GM12864 (cell line): ENCODE measurements at regions not wholly inside any gene's neighbourhood (a gene's known extent, or its start where the extent isn't known, plus 50 kb on each side); places are given as distances from the start of the nearest gene placed in this dataset.

Experiments used
- DNase-seq: peaks from one replicate; pipeline ENCODE4 v3.0.0-alpha.2; 2011; ENCODE audit warnings: low read depth
- H3K4me3 ChIP-seq: 2 replicates; pipeline ENCODE4 v1.5.1; 2011; ENCODE audit warnings: mild to moderate bottlenecking, low read depth, low read length, control low read depth
- CTCF ChIP-seq: IDR thresholded peaks from 2 replicates; pipeline ENCODE4 v1.5.1; 2011; ENCODE audit warnings: low read depth, mild to moderate bottlenecking, moderate library complexity, low read length, control low read depth, inconsistent platforms; ENCODE audit errors: missing control alignments

GRCh38 chr5:173514661-173515060 is 101.8 kb downstream of the BOD1 start:
- no peak for TF ChIP-seq CTCF
- no peak for DNase-seq
- H3K4me3 ChIP-seq = no peak overlapping the region

- DNase-seq = no peak
- no peak for TF ChIP-seq CTCF
- H3K4me3 ChIP-seq = no peak overlapping the region
Observed at GRCh38 chr5:173513521-173513991, 102.9 kb downstream of the BOD1 start.

- peak; percentile 12 for DNase-seq
- no peak overlapping the region for H3K4me3 ChIP-seq
- no peak for TF ChIP-seq CTCF
Observed at GRCh38 chr5:173512637-173513435, 103.6 kb downstream of the BOD1 start.

- TF ChIP-seq CTCF = no peak
- no peak for DNase-seq
- no peak overlapping the region for H3K4me3 ChIP-seq
Observed at GRCh38 chr5:173509060-173509459, 107.4 kb downstream of the BOD1 start.

GRCh38 chr5:173507171-173507570 is 109.3 kb downstream of the BOD1 start:
- TF ChIP-seq CTCF = no peak
- no peak overlapping the region for H3K4me3 ChIP-seq
- DNase-seq = no peak

- no peak for TF ChIP-seq CTCF
- no peak overlapping the region for H3K4me3 ChIP-seq
- DNase-seq = no peak
Observed at GRCh38 chr5:173505634-173506033, 110.8 kb downstream of the BOD1 start.

- no peak overlapping the region for H3K4me3 ChIP-seq
- no peak for DNase-seq
- TF ChIP-seq CTCF = no peak
Observed at GRCh38 chr5:173501922-173502321, 114.5 kb downstream of the BOD1 start.
